NCI-H1694 (cell line): ENCODE measurements at regions not wholly inside any gene's neighbourhood (a gene's known extent, or its start where the extent isn't known, plus 50 kb on each side); places are given as distances from the start of the nearest gene placed in this dataset.
A peak's percentile ranks its signal among the peaks of the same experiment; 100 is the strongest.

Experiments used
- DNase-seq: peaks from one replicate; lab custom pipeline; 2025; lab: John Stamatoyannopoulos, UW

GRCh38 chr20:20877079-20877478 lies 164.6 kb upstream of the RALGAPA2 start:
- no peak for DNase-seq

GRCh38 chr20:20875716-20876115 lies 163.3 kb upstream of the RALGAPA2 start:
- no peak for DNase-seq

GRCh38 chr20:20872428-20872827 lies 160.0 kb upstream of the RALGAPA2 start:
- DNase-seq: no peak

- no peak for DNase-seq
These were observed 156.8 kb upstream of the RALGAPA2 start for GRCh38 chr20:20869161-20869775.

- DNase-seq: no peak
These were observed 152.1 kb upstream of the RALGAPA2 start for GRCh38 chr20:20864351-20865096.

- peak; percentile 84 for DNase-seq
These were observed 147.8 kb upstream of the RALGAPA2 start for GRCh38 chr20:20860078-20860806.

- no peak for DNase-seq
These were observed 147.1 kb upstream of the RALGAPA2 start for GRCh38 chr20:20859510-20859909.

- DNase-seq: no peak
These were observed 144.5 kb upstream of the RALGAPA2 start for GRCh38 chr20:20856956-20857355.

- DNase-seq: no peak
These were observed 143.9 kb upstream of the RALGAPA2 start for GRCh38 chr20:20856306-20856705.

GRCh38 chr20:20851385-20851784 lies 138.9 kb upstream of the RALGAPA2 start:
- no peak for DNase-seq

- no peak for DNase-seq
These were observed 138.0 kb upstream of the RALGAPA2 start for GRCh38 chr20:20850407-20850806.

- DNase-seq: no peak
These were observed 136.7 kb upstream of the RALGAPA2 start for GRCh38 chr20:20849161-20849560.

- no peak for DNase-seq
These were observed 135.4 kb upstream of the RALGAPA2 start for GRCh38 chr20:20847814-20848213.

GRCh38 chr20:20843982-20844381 lies 131.5 kb upstream of the RALGAPA2 start:
- no peak for DNase-seq

GRCh38 chr20:20839771-20840170 lies 127.3 kb upstream of the RALGAPA2 start:
- no peak for DNase-seq

GRCh38 chr20:20837574-20838021 lies 125.2 kb upstream of the RALGAPA2 start:
- peak; percentile 14 for DNase-seq

GRCh38 chr20:20836836-20837235 lies 124.4 kb upstream of the RALGAPA2 start:
- DNase-seq: no peak

- DNase-seq: no peak
These were observed 123.5 kb upstream of the RALGAPA2 start for GRCh38 chr20:20835897-20836296.

- no peak for DNase-seq
These were observed 121.6 kb upstream of the RALGAPA2 start for GRCh38 chr20:20834008-20834407.

- DNase-seq: no peak
These were observed 120.3 kb upstream of the RALGAPA2 start for GRCh38 chr20:20832715-20833114.

- DNase-seq: no peak
These were observed 119.3 kb upstream of the RALGAPA2 start for GRCh38 chr20:20831794-20832193.

- DNase-seq: no peak
These were observed 117.2 kb upstream of the RALGAPA2 start for GRCh38 chr20:20829681-20830080.

GRCh38 chr20:20827992-20828597 lies 115.7 kb upstream of the RALGAPA2 start:
- no peak for DNase-seq
